ENCODE measurements at regions not wholly inside any gene's neighbourhood (a gene's known extent, or its start where the extent isn't known, plus 50 kb on each side); places are given as distances from the start of the nearest gene placed in this dataset.
A peak's percentile ranks its signal among the peaks of the same experiment; 100 is the strongest.

DNA sequence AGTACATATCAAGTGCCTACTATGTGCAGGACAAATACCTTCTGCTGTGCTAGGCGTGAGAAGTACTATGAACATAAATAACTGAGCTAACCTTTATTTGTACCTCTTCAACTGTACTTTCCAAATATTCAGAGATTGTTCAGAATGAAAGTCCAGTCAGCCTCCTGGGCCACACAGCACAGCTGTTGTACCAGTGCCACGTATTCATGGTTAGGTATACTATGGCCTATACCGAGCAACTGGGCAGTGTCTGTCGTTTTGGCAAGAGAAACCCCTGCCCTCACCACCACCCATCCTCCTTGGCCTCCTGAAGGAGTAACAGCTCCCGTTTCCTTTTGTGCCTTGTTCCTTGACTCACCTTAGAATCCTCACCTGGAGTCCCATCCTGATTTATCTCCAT lies 53.0 kb downstream of the RASSF10 start:
- no peak overlapping the region for H3K4me3 ChIP-seq (replicated peaks; ENCODE audit: low read depth, low read length)
- DNase-seq (ENCODE audit: extremely low read depth, insufficient read length), result no peak

GRCh38 chr11:13064593-13064992 lies 55.5 kb downstream of the RASSF10 start:
- no peaks in the 10 kb centered on the region for H3K27me3 ChIP-seq (replicated peaks; ENCODE audit: control insufficient read depth, insufficient read depth, low read length)
- H3K4me3 ChIP-seq (replicated peaks; ENCODE audit: low read depth, low read length), result no peak overlapping the region
- TF ChIP-seq CTCF (IDR thresholded peaks at IDR 0.05; ENCODE audit: insufficient read depth, low read length, poor library complexity, severe bottlenecking), result no peak
- no peak for DNase-seq (ENCODE audit: extremely low read depth, insufficient read length)
- H3K36me3 ChIP-seq (ENCODE audit: control insufficient read depth, insufficient read depth, low read length), result no peaks in the 10 kb centered on the region

More for the DNA sequence above, 53.0 kb downstream of the RASSF10 start:
- no peak for TF ChIP-seq CTCF (IDR thresholded peaks at IDR 0.05; ENCODE audit: insufficient read depth, low read length, poor library complexity, severe bottlenecking)
- H3K27me3 ChIP-seq (replicated peaks; ENCODE audit: control insufficient read depth, insufficient read depth, low read length), result no peaks in the 10 kb centered on the region
- H3K36me3 ChIP-seq (ENCODE audit: control insufficient read depth, insufficient read depth, low read length), result no peaks in the 10 kb centered on the region

GRCh38 chr11:13065200-13065787 lies 56.2 kb downstream of the RASSF10 start:
- no peak for DNase-seq (ENCODE audit: extremely low read depth, insufficient read length)
- no peak for TF ChIP-seq CTCF (IDR thresholded peaks at IDR 0.05; ENCODE audit: insufficient read depth, low read length, poor library complexity, severe bottlenecking)
- Histone ChIP-seq H3K27me3 (replicated peaks; ENCODE audit: control insufficient read depth, insufficient read depth, low read length) (no peaks in the 10 kb centered on the region), H3K36me3 (ENCODE audit: control insufficient read depth, insufficient read depth, low read length) (no peaks in the 10 kb centered on the region), H3K4me3 (replicated peaks; ENCODE audit: low read depth, low read length) (no peak overlapping the region)

GRCh38 chr11:13068211-13068610 lies 59.1 kb downstream of the RASSF10 start:
- no peaks in the 10 kb centered on the region for H3K27me3 ChIP-seq (replicated peaks; ENCODE audit: control insufficient read depth, insufficient read depth, low read length)
- DNase-seq (ENCODE audit: extremely low read depth, insufficient read length), result no peak
- TF ChIP-seq CTCF (IDR thresholded peaks at IDR 0.05; ENCODE audit: insufficient read depth, low read length, poor library complexity, severe bottlenecking), result no peak
- H3K36me3 ChIP-seq (ENCODE audit: control insufficient read depth, insufficient read depth, low read length), result no peaks in the 10 kb centered on the region
- H3K4me3 ChIP-seq (replicated peaks; ENCODE audit: low read depth, low read length), result no peak overlapping the region

GRCh38 chr11:13073119-13073981 lies 64.2 kb downstream of the RASSF10 start:
- Histone ChIP-seq H3K27me3 (replicated peaks; ENCODE audit: control insufficient read depth, insufficient read depth, low read length) (no peaks in the 10 kb centered on the region), H3K4me3 (replicated peaks; ENCODE audit: low read depth, low read length) (no peak overlapping the region)
- peak; percentile 6 for DNase-seq (ENCODE audit: extremely low read depth, insufficient read length)

More at GRCh38 chr11:13073119-13073981, 64.2 kb downstream of the RASSF10 start:
- H3K36me3 ChIP-seq (ENCODE audit: control insufficient read depth, insufficient read depth, low read length), result no peaks in the 10 kb centered on the region
- TF ChIP-seq CTCF (IDR thresholded peaks at IDR 0.05; ENCODE audit: insufficient read depth, low read length, poor library complexity, severe bottlenecking), result no peak
